ENCODE measurements at regions not wholly inside any gene's neighbourhood (a gene's known extent, or its start where the extent isn't known, plus 50 kb on each side); places are given as distances from the start of the nearest gene placed in this dataset.

DNA sequence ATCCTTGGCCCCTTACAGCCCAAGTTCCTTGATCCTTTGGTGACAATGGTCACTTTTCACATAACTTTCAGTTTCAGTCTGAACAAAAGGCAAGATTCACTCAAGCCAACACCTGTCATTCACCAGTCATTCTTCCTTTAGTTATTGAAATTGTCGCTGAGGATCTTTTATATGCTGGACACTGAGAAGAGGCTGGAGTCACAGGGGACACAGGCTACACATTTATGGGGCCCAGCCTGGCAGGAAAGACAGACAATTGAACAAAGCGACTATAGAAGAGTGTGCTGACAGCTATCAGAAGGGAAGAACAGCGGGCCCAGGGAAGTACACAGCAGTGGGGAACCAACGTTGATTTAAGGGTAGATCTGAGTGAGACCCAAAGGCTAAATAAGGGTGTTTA is 69.8 kb upstream of the PROK2 start:
- intact Hi-C loops (cut with DNase I): loop anchor here (5.0 kb wide), 1 partner anchor 147 kb away; no protein-coding TSS in a partner anchor
- Histone ChIP-seq H3K27ac (replicated peaks in 1 of 4) (no peak overlapping the region), H3K9me3 (no peaks in the 10 kb centered on the region), H3K27me3 (no peaks in the 10 kb centered on the region), H3K36me3 (no peaks in the 10 kb centered on the region), H3K4me1 (no peaks in the 10 kb centered on the region), H3K4me3 (no peak overlapping the region)
- TF ChIP-seq POLR2A (IDR thresholded peaks at IDR 0.05; ENCODE audit: low read depth): no peak
- TF ChIP-seq, protein P1, sequence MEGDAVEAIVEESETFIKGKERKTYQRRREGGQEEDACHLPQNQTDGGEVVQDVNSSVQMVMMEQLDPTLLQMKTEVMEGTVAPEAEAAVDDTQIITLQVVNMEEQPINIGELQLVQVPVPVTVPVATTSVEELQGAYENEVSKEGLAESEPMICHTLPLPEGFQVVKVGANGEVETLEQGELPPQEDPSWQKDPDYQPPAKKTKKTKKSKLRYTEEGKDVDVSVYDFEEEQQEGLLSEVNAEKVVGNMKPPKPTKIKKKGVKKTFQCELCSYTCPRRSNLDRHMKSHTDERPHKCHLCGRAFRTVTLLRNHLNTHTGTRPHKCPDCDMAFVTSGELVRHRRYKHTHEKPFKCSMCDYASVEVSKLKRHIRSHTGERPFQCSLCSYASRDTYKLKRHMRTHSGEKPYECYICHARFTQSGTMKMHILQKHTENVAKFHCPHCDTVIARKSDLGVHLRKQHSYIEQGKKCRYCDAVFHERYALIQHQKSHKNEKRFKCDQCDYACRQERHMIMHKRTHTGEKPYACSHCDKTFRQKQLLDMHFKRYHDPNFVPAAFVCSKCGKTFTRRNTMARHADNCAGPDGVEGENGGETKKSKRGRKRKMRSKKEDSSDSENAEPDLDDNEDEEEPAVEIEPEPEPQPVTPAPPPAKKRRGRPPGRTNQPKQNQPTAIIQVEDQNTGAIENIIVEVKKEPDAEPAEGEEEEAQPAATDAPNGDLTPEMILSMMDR (IDR thresholded peaks at IDR 0.05): no peak
- no peak for TF ChIP-seq POLR2AphosphoS5 (IDR thresholded peaks at IDR 0.05)
- TF ChIP-seq EP300 (IDR thresholded peaks at IDR 0.05): no peak
- WGBS: 87% methylated on average over 4 of the region's 4 CpGs
- DNase-seq (ENCODE audit: extremely low spot score): peak; percentile 42

DNA sequence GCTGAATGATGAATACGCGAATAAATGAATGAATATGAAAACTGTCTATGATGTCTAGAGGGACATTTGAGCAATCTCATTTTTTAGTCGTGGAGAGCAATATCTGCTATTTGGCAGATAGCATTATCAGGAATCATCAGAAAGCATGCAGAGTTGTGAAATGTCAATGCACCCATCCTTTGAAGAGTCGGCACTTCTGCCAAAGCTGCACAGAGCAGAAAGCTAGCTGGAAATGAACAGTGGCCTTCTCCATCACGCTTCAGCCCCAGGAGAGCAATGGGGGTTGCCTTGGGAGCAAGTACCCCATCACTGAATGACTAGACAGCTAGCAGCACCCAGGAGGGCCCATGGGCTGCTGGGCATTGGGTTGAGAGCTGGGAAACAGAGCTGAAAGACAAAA is 69.1 kb upstream of the PROK2 start:
- no peaks in the 10 kb centered on the region for H3K4me1 ChIP-seq
- peaks cover 0 to 5% (median 0%) of the 10 kb centered on the region in 4 donors for H3K9me3 ChIP-seq
- 73% methylated on average over 5 of the region's 5 CpGs for whole genome bisulfite sequencing
- H3K27me3 ChIP-seq: no peaks in the 10 kb centered on the region
- intact Hi-C loops (cut with DNase I): no loop called here
- H3K36me3 ChIP-seq: no peaks in the 10 kb centered on the region
- DNase-seq (ENCODE audit: extremely low spot score): peak; percentile 60
- no peak overlapping the region for H3K4me3 ChIP-seq
- no peak overlapping the region for H3K27ac ChIP-seq (replicated peaks in 1 of 4)
- TF ChIP-seq, protein P1 (IDR thresholded peaks at IDR 0.05): no peak
- TF ChIP-seq POLR2A (IDR thresholded peaks at IDR 0.05; ENCODE audit: low read depth) (no peak), EP300 (IDR thresholded peaks at IDR 0.05) (no peak)

DNA sequence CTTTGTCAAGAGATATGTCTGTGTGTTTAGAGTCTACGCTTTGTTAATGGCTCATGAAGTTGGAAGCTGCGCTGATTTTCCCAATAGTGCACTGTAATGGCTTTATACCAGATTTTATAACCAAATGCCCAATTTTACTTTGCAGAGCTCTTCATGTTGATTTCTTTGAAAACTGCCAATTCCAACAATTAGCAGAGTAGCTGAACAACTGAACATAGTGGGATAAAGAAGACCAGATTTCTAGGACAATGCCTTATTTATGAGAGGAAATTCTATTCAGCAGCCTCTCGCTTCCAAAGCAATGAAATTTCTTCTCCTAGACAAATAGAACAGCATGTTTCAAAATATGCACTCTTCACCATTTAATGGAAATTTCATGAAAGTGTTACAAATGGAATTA is 66.9 kb upstream of the PROK2 start:
- DNase-seq (ENCODE audit: extremely low spot score): no peak
- Histone ChIP-seq H3K9me3 (peaks cover 0 to 5% (median 0%) of the 10 kb centered on the region in 4 donors), H3K4me3 (no peak overlapping the region), H3K4me1 (no peaks in the 10 kb centered on the region), H3K36me3 (no peaks in the 10 kb centered on the region), H3K27me3 (no peaks in the 10 kb centered on the region), H3K27ac (replicated peaks in 1 of 4) (no peak overlapping the region)
- WGBS: 90% methylated on average over 3 of the region's 3 CpGs
- TF ChIP-seq, protein P1 (IDR thresholded peaks at IDR 0.05): no peak
- no peak for TF ChIP-seq EP300 (IDR thresholded peaks at IDR 0.05)
- no peak for TF ChIP-seq POLR2A (IDR thresholded peaks at IDR 0.05; ENCODE audit: low read depth)
- TF ChIP-seq POLR2AphosphoS5 (IDR thresholded peaks at IDR 0.05): no peak
- intact Hi-C loops (cut with DNase I): no loop called here

DNA sequence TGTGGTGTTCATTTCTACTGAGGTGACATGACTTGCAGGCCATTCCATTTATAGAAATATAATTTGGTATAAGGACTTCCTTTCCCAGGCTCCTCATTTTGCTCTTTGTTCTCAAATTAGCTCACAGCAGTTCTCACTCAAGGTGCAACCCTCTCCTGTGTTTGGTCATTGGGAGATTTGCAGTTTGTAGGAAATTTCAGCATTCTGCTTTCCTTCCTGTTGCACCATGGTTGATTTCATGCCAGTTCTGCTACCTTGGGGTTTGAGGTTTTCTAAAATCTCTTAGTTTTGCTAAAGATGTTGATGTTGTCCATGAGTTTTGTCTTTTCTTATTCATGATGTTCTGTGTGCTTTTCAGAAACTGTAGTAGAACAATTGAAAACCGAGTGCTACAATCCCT is 65.7 kb upstream of the PROK2 start:
- TF ChIP-seq EP300 (IDR thresholded peaks at IDR 0.05): no peak
- TF ChIP-seq, protein P1 (IDR thresholded peaks at IDR 0.05): no peak
- no peak for TF ChIP-seq POLR2AphosphoS5 (IDR thresholded peaks at IDR 0.05)
- peak; percentile 4 for DNase-seq (ENCODE audit: extremely low spot score)
- no peaks in the 10 kb centered on the region for H3K36me3 ChIP-seq
- WGBS: 62% methylated on average over 1 of the region's 1 CpG
- no peaks in the 10 kb centered on the region for H3K27me3 ChIP-seq
- peaks cover 0 to 5% (median 0%) of the 10 kb centered on the region in 4 donors for H3K9me3 ChIP-seq
- no peak overlapping the region for H3K27ac ChIP-seq (replicated peaks in 1 of 4)
- H3K4me3 ChIP-seq: no peak overlapping the region
- no peaks in the 10 kb centered on the region for H3K4me1 ChIP-seq
- intact Hi-C loops (cut with DNase I): no loop called here

DNA sequence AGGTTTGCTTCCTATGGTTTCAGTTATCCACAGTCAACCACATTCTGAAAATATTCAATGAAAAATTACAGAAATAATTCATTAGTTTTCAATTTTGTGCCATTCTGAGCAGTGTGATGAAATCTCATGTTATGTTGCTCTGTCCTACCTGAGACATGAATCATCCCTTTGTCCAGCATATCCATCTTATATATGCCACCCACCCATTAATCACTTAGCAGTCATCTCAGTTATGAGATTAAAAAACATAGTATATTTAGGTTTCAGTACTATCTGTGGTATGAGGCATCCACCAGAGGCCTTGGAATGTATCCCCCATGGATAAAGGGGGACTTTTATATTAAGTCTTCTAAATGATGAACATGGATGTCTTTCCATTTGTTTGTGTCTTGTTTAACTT is 64.7 kb upstream of the PROK2 start:
- DNase-seq (ENCODE audit: extremely low spot score): no peak
- no peak for TF ChIP-seq POLR2AphosphoS5 (IDR thresholded peaks at IDR 0.05)
- H3K36me3 ChIP-seq: no peaks in the 10 kb centered on the region
- peaks cover 0 to 5% (median 0%) of the 10 kb centered on the region in 4 donors for H3K9me3 ChIP-seq
- no peaks in the 10 kb centered on the region for H3K27me3 ChIP-seq
- H3K4me3 ChIP-seq: no peak overlapping the region
- no peaks in the 10 kb centered on the region for H3K4me1 ChIP-seq
- no peak overlapping the region for H3K27ac ChIP-seq (replicated peaks in 1 of 4)
- intact Hi-C loops (cut with DNase I): no loop called here

Measured in esophagus muscularis mucosa (tissue), 4 donors.